HG03025 (cell line): ENCODE measurements at regions not wholly inside any gene's neighbourhood (a gene's known extent, or its start where the extent isn't known, plus 50 kb on each side); places are given as distances from the start of the nearest gene placed in this dataset.
"Not testable (repeated sequence)": the region's sequence is repeated elsewhere in the genome, so short reads cannot be mapped to it uniquely, and the experiment has no call there.

ENCODE experiments used
- ATAC-seq: cut with Tn5 transposase; IDR thresholded peaks from one replicate; pipeline ENCODE4 v1.9.1; 2021; ENCODE audit warnings: mild to moderate bottlenecking, moderate library complexity; ENCODE audit not compliant: unreplicated experiment, low FRiP score

DNA sequence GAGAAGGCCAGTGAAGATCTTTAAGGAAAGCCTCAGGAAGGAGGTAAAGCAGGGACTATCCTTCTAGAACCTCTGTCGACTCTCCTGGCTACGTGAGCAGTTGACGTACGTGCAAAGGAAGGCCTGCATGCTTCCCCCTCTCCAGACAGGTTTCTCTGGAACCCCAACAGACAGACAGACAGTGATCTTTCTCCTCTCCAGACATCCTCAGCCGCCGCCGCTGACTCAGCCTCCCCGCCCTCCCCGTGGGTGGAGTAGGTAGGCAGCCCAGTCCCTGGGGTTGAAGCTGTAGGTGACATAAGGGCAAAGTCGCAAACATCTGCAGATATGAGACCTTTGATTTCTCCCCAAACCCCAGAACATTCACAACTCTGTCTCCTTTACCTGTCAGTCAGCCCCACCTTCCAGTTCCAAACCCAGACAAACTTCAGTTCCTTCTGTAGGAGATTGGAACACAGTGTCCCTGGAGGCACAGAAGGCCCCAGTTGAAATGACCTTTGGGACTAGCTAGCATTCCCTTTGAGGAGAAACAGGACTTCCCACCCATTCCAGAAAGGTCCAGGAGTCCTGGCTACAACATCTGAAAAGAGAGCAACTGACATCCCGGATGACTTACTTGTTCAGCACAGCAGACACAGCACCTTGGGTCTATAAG, 146.0 kb upstream of the JUN start:
- no peak for ATAC-seq

- no peak for ATAC-seq
Measured at GRCh38 chr1:58931024-58931423, 147.2 kb upstream of the JUN start.

GRCh38 chr1:58931756-58932155, 147.9 kb upstream of the JUN start:
- no peak for ATAC-seq

- no peak for ATAC-seq
Measured at GRCh38 chr1:58932859-58933598, 149.2 kb upstream of the JUN start.

DNA sequence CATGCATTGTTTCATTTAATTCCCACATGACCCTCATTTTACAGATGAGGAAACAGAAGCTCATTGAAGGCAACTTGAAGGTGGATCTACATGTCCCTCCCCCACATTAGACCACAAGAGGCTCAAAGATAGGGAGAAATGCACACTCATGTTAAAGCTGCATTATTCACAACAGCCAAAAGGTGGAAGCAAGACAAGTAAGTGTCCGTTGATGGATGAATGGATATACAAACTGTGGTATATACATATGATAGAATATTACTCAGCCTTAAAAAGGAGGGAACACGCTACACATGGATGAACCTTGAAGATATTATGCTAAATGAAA, 149.7 kb upstream of the JUN start:
- no peak for ATAC-seq

GRCh38 chr1:58934706-58935105, 150.9 kb upstream of the JUN start:
- no peak for ATAC-seq

DNA sequence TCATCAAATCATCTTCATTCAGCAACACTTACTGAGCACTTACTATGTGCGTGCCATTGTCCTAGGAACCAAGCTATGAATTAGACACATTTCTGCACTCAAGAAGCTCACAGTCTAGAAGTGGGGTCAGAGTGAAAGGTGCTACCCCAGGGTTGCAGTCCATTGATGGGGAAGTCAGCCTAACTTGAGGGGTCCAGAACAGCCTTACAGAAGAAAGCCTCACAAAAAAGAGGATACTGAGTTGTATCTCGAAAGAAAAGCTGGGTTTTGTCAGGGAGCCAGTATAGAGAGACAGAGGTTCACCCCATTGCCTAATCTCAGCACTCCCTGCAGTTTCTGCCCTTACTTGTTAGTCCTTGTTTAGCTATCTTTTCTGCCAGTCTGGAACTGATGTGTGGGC, 153.1 kb upstream of the JUN start:
- no peak for ATAC-seq

DNA sequence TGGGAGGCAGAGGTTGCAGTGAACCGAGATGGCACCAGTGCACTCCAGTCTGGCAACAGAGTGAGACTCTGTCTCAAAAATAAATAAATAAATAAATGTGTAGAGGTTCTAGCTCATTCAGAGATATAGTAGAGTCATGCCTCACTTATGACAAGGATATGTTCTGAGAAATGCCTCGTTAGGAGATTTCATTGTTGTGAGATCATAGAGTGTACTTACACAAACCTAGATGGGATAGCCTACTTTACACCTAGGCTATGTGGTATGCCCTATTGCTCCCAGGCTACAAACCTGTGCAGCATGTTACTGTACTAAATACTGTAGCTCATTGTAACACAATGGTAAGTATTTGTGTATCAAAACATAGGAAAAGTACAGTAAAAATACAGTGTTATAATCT, 155.3 kb upstream of the JUN start:
- ATAC-seq = no peak

GRCh38 chr1:58939666-58940370, 156.0 kb upstream of the JUN start:
- no peak for ATAC-seq

DNA sequence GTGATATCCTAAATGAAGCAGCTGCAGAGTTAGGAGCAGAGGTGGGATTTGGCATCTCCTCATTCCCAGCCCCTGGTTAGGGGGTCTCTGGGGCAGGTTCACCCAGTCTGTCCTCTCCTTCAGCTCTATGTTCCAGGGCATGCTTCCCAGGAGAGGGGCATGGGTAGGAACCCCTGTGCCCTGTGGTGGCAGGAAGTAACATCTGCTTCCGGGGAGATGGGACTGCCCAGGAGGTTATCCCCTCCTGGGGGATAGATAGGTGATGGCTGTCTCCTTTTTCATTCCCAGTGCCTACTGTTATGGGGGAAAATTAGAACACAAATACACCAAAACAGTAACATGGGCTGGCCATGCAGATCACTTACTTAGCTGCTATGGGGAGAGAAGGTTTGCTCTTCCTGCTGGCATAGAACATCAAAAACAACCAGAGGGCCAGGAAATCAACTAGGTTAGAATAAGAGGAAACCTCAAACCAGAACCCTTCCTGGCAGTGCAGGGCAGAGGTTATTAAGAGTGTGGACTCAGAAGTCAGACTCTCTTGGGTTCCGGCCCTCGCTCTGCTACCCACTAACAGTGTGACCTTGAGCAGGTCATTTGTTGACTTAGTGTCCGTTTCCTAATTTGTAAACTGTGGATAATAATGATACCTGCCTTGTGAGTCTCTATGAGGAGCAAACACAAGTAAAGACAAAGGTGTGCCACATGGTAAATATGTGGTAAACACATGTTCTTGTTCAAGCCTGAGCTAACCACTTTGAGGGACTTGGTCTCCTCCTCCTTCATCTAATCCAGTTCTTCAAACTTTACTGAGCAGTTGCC, 157.8 kb upstream of the JUN start:
- ATAC-seq = no peak

DNA sequence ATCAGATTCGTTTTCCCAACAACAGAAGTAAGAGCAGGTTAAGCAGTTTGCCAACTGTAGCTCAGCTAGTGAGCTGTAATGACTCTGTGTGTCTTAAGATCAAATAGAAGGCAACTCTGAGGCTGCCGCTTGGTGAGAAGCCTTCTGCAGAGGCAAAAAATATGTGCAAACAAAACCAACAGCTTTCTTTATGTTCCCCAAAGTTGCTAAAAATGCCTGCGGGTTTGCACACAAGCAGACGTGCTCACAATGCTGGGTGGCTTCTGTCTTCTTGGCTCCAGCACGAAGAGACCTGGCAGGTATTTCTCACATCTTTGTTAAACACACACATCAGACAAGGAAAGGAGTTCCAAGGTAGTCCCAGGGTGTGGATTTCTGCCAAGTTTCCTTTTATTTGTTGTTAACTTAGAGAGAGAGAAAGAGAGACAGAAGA, 158.9 kb upstream of the JUN start:
- no peak for ATAC-seq

DNA sequence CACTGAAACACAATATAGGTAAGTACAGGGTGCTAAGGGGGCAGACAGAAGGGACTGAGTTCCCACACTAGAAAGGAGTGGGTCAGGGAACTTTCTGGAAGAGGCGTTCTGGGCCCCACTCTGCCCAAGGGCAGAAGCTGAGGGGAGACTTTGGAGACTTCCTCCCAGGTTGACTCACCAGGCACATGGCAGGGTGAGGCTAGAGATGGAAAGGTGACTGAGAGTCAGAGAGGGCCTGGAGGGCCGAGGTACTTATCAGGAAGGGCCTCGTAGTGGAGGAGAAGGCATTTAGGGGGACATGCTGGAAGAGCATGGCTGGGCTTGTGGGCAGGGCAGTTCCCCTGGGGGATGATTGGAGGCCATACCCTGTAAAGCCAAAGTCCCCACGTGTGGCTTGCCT, 159.9 kb upstream of the JUN start:
- no peak for ATAC-seq

- no peak for ATAC-seq
Measured at GRCh38 chr1:58944439-58944838, 160.6 kb upstream of the JUN start.

DNA sequence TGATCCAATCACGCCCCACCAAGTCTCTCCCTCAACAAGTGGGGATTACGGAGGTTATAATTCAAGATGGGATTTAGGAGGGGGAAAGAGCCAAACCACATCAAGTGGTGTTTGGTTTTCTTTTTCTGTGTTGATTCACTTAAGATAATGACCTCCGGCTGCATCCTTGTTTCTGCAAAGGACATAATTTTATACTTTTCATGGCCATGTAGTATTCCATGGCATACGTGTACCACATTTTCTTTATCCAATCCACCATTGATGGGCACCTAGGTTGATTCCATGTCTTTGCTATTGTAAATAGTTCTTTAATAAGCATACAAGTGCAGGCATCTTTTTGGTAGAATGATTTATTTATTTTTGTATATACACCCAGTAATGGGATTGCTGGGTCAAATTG, 162.5 kb upstream of the JUN start:
- no peak for ATAC-seq

- no peak for ATAC-seq
Measured at GRCh38 chr1:58948671-58949070, 164.8 kb upstream of the JUN start.

DNA sequence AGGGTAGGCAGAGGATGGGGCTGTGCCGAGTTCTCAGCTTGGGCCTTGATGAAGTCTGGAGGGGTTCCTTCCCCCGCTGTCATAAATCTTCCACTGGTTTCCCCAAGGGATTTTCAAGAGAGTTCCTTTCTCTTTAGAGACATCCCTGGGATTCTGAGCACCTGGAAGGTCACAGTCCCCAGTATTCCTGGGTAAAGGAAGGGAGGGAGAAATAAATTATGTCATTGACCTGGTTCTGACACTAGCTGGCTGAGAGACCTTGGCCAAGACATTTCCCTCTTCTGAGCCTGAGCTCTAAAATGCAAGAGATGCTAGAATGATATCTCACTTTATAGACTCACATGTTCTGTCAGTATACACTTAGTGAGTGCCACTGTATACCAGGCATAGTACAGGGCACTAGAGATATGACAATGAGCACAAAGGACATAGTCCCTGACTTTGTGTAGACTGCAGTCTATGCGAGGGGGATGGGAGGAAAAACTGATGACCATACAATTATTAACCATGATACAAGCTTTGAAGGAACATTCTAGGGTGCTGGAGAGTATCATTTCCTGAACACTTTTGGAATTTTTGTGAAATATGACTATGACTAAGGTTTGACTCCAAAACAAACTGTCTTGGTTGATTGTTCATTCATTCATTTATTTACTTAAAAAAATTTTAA, 165.8 kb upstream of the JUN start:
- no peak for ATAC-seq

GRCh38 chr1:58950897-58951296, 167.1 kb upstream of the JUN start:
- ATAC-seq = no peak

DNA sequence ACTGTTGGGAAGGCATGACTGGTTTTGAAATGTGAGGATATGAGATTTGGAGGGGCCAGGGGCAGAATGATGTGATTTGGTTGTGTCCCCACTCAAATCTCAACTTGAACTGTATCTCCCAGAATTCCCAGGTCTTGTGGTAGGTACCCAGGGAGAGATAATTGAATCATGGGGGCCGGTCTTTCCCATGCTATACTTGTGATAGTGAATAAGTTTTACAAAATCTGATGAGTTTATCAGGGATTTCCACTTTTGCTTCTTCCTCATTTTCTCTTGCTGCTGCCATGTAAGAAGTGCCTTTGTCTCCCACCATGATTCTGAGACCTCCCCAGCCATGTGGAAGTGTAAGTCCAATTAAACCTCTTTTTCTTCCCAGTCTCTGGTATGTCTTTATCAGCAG, 170.1 kb upstream of the JUN start:
- not testable (repeated sequence) for ATAC-seq

- ATAC-seq = not testable (repeated sequence)
Measured at GRCh38 chr1:58963287-58963686, 179.4 kb upstream of the JUN start.

DNA sequence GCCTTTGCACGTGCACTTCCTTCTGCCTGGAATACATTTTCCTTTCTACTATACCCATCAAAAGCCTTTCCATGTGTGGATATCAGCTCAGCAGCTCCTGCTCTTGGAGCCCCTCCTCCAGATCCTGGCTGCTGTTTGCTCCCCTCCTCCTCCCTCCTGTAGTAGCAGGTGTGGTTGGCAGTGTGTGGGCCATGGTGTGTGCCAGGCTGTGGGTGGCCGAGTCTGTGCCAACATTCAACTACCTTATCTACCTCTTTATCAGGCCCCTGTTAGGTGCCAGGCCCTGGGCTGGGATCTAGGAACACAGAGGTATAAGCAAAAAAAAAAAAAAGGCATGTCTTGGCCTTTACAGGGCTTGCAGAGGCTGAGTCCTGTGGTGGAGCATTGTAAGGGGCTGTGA, 180.6 kb upstream of the JUN start:
- ATAC-seq = no peak
